ENCODE measurements at regions not wholly inside any gene's neighbourhood (a gene's known extent, or its start where the extent isn't known, plus 50 kb on each side); places are given as distances from the start of the nearest gene placed in this dataset.
"Not testable (repeated sequence)": the region's sequence is repeated elsewhere in the genome, so short reads cannot be mapped to it uniquely, and the experiment has no call there.

DNA sequence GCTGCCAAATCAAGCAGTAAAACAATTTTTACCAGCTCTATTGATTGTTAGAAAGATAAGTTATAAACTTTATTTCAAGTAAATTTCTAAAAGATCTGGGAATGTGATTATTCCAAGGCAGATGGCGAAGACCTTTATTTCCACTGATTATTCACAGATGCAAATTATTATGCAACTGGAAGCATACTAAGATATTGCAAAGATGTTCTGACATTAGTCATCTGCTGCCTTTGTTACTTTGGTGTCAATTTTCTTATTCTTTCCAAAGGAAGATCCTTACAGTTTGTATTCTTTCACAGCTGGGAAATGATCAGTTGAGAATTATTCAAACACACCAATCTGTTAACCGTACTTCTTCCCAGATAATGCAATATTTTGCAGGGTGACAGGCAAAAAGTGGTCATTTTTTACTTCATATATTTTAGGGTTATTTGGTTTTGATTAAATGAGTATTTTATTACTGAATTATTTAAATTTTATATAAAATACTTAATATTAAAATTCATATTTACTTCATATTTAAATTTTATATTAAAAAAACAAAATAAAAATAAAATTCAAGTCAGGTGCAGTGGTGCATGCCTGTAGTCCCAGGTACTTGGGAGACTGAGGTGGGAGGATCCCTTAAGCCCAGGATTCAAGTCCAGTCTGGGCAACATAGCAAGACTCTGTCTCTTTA, 171.3 kb downstream of the FZD1 start:
- intact Hi-C loops (cut with DNase I; ENCODE audit: low total_unique reads), result no loop called here

GRCh38 chr7:91436655-91437054, 172.4 kb downstream of the FZD1 start:
- WGBS, 5 donors, result 24 to 42% (median 37%) methylated on average over 5 of the region's 5 CpGs

More for the DNA sequence above, 171.3 kb downstream of the FZD1 start:
- TF ChIP-seq EP300 (IDR thresholded peaks at IDR 0.05) (no peak), POLR2A (IDR thresholded peaks at IDR 0.05) (no peak), POLR2AphosphoS5 (IDR thresholded peaks at IDR 0.05) (no peak), CTCF (IDR thresholded peaks at IDR 0.05) (no peak)
- WGBS, 5 donors, result 85 to 91% (median 87%) methylated on average over 2 of the region's 2 CpGs
- no peaks in the 10 kb centered on the region for H3K36me3 ChIP-seq
- peaks cover 0 to 22% (median 12%) of the 10 kb centered on the region in 4 donors for H3K9me3 ChIP-seq
- H3K27me3 ChIP-seq, result no peaks in the 10 kb centered on the region
- DNase-seq, result no peak
- no peak overlapping the region for H3K27ac ChIP-seq
- no peaks in the 10 kb centered on the region for H3K4me1 ChIP-seq
- H3K4me3 ChIP-seq, result no peak overlapping the region

GRCh38 chr7:91440198-91440597, 176.0 kb downstream of the FZD1 start:
- intact Hi-C loops (cut with DNase I; ENCODE audit: low total_unique reads); H3K4me1 ChIP-seq; H3K27ac ChIP-seq; H3K27me3 ChIP-seq; H3K4me3 ChIP-seq; DNase-seq; H3K36me3 ChIP-seq: not testable (repeated sequence)
- WGBS, 5 donors, result 88 to 95% (median 93%) methylated on average over 1 of the region's 1 CpG
- H3K9me3 ChIP-seq, result peaks cover 0 to 20% (median 8%) of the 10 kb centered on the region in 4 donors

More at GRCh38 chr7:91436655-91437054, 172.4 kb downstream of the FZD1 start:
- Histone ChIP-seq H3K27me3 (no peaks in the 10 kb centered on the region), H3K27ac (no peak overlapping the region), H3K9me3 (peaks cover 0 to 32% (median 17%) of the 10 kb centered on the region in 4 donors), H3K36me3 (no peaks in the 10 kb centered on the region), H3K4me3 (no peak overlapping the region), H3K4me1 (no peaks in the 10 kb centered on the region)
- intact Hi-C loops (cut with DNase I; ENCODE audit: low total_unique reads), result no loop called here
- DNase-seq, result no peak
- TF ChIP-seq CTCF (IDR thresholded peaks at IDR 0.05), result no peak
- no peak for TF ChIP-seq POLR2AphosphoS5 (IDR thresholded peaks at IDR 0.05)
- no peak for TF ChIP-seq POLR2A (IDR thresholded peaks at IDR 0.05)
- no peak for TF ChIP-seq EP300 (IDR thresholded peaks at IDR 0.05)

DNA sequence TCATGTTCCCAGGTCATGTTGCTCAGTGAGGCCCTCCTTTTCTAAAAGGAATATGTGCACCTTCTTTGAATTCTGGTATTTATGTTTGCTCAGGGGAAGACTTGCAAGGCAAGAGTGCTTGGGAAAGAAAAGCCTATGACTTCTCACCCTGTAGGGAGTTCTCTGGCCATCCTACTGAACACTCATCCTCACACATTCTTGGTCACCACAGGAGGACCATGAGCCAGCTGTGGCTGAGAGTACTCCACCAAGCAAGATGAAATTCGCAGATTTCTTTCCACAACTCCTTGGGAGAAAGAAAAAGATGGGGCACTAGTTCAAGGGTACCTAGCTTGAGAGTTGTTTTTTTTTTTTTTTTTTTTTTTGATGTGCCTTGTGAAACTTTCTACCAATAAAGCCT, 179.6 kb downstream of the FZD1 start:
- WGBS, 5 donors, result 66 to 100% (median 82%) methylated on average over 1 of the region's 1 CpG
- no peak for DNase-seq
- no peaks in the 10 kb centered on the region for H3K4me1 ChIP-seq
- no peak overlapping the region for H3K4me3 ChIP-seq
- H3K9me3 ChIP-seq, result peaks cover 8 to 33% (median 18%) of the 10 kb centered on the region in 4 donors
- TF ChIP-seq CTCF (IDR thresholded peaks at IDR 0.05) (no peak), EP300 (IDR thresholded peaks at IDR 0.05) (no peak), POLR2AphosphoS5 (IDR thresholded peaks at IDR 0.05) (no peak), POLR2A (IDR thresholded peaks at IDR 0.05) (no peak)
- no peak overlapping the region for H3K27ac ChIP-seq
- H3K27me3 ChIP-seq, result no peaks in the 10 kb centered on the region
- intact Hi-C loops (cut with DNase I; ENCODE audit: low total_unique reads), result no loop called here
- H3K36me3 ChIP-seq, result no peaks in the 10 kb centered on the region

DNA sequence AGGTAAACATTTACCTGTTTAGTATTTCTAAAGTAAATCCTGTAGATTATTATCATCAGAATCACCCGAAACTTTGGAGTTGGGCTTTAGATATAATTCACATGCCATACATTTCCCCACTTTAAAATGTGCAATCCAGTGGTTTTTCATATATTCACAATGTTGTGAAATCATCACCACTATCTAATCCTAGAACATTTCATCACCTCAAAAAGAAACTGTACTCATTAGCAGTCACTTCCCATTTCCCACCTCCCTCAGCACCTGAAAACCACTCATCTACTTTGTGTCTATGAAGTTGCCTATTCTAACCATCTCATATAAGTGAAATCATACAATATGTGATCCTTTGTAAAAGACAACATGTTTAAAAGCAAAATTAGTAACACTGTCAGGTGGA, 182.6 kb downstream of the FZD1 start:
- WGBS, 5 donors, result 63 to 79% (median 71%) methylated on average over 1 of the region's 1 CpG
- TF ChIP-seq EP300 (IDR thresholded peaks at IDR 0.05), result no peak
- no peak for TF ChIP-seq POLR2A (IDR thresholded peaks at IDR 0.05)
- TF ChIP-seq CTCF (IDR thresholded peaks at IDR 0.05), result no peak
- no peak for TF ChIP-seq POLR2AphosphoS5 (IDR thresholded peaks at IDR 0.05)
- intact Hi-C loops (cut with DNase I; ENCODE audit: low total_unique reads), result no loop called here

More for the DNA sequence above, 182.6 kb downstream of the FZD1 start:
- DNase-seq, result no peak
- Histone ChIP-seq H3K4me3 (no peak overlapping the region), H3K27me3 (no peaks in the 10 kb centered on the region), H3K27ac (no peak overlapping the region), H3K36me3 (no peaks in the 10 kb centered on the region), H3K4me1 (no peaks in the 10 kb centered on the region), H3K9me3 (peaks cover 8 to 16% (median 8%) of the 10 kb centered on the region in 4 donors)

Measured in stomach (tissue), 8 donors.